ENCODE measurements at regions not wholly inside any gene's neighbourhood (a gene's known extent, or its start where the extent isn't known, plus 50 kb on each side); places are given as distances from the start of the nearest gene placed in this dataset.
"Not testable (repeated sequence)": the region's sequence is repeated elsewhere in the genome, so short reads cannot be mapped to it uniquely, and the experiment has no call there.

- DNase-seq (ENCODE audit: low spot score): no peak
Observed at GRCh38 chr1:81525085-81525484, 275.6 kb upstream of the ADGRL2 start.

- DNase-seq (ENCODE audit: low spot score): no peak
Observed at GRCh38 chr1:81519987-81520386, 280.7 kb upstream of the ADGRL2 start.

GRCh38 chr1:81517987-81518386 is 282.7 kb upstream of the ADGRL2 start:
- DNase-seq (ENCODE audit: low spot score): no peak

GRCh38 chr1:81513796-81514354 is 286.9 kb upstream of the ADGRL2 start:
- no peak for DNase-seq (ENCODE audit: low spot score)

GRCh38 chr1:81512252-81513003 is 288.3 kb upstream of the ADGRL2 start:
- no peak for DNase-seq (ENCODE audit: low spot score)

GRCh38 chr1:81511281-81511680 is 289.5 kb upstream of the ADGRL2 start:
- DNase-seq (ENCODE audit: low spot score): no peak

GRCh38 chr1:81510701-81511100 is 290.0 kb upstream of the ADGRL2 start:
- no peak for DNase-seq (ENCODE audit: low spot score)

GRCh38 chr1:81509594-81509993 is 291.1 kb upstream of the ADGRL2 start:
- DNase-seq (ENCODE audit: low spot score): no peak

GRCh38 chr1:81506699-81507098 is 294.0 kb upstream of the ADGRL2 start:
- no peak for DNase-seq (ENCODE audit: low spot score)

- DNase-seq (ENCODE audit: low spot score): no peak
Observed at GRCh38 chr1:81505831-81506230, 294.9 kb upstream of the ADGRL2 start.

- not testable (repeated sequence) for DNase-seq (ENCODE audit: low spot score)
Observed at GRCh38 chr1:81504820-81505219, 295.9 kb upstream of the ADGRL2 start.

GRCh38 chr1:81502705-81503104 is 298.0 kb upstream of the ADGRL2 start:
- not testable (repeated sequence) for DNase-seq (ENCODE audit: low spot score)

GRCh38 chr1:81501485-81501884 is 299.2 kb upstream of the ADGRL2 start:
- DNase-seq (ENCODE audit: low spot score): not testable (repeated sequence)

- no peak for DNase-seq (ENCODE audit: low spot score)
Observed at GRCh38 chr1:81499487-81499886, 301.2 kb upstream of the ADGRL2 start.

- DNase-seq (ENCODE audit: low spot score): no peak
Observed at GRCh38 chr1:81498471-81499462, 302.0 kb upstream of the ADGRL2 start.

- DNase-seq (ENCODE audit: low spot score): no peak
Observed at GRCh38 chr1:81496349-81496748, 304.4 kb upstream of the ADGRL2 start.

GRCh38 chr1:81493102-81493869 is 307.4 kb upstream of the ADGRL2 start:
- DNase-seq (ENCODE audit: low spot score): no peak

- DNase-seq (ENCODE audit: low spot score): no peak
Observed at GRCh38 chr1:81492628-81493027, 308.1 kb upstream of the ADGRL2 start.

- no peak for DNase-seq (ENCODE audit: low spot score)
Observed at GRCh38 chr1:81490614-81491013, 310.1 kb upstream of the ADGRL2 start.

- DNase-seq (ENCODE audit: low spot score): no peak
Observed at GRCh38 chr1:81489372-81489934, 311.3 kb upstream of the ADGRL2 start.

GRCh38 chr1:81484284-81484683 is 316.4 kb upstream of the ADGRL2 start:
- DNase-seq (ENCODE audit: low spot score): no peak

- DNase-seq (ENCODE audit: low spot score): no peak
Observed at GRCh38 chr1:81478219-81478618, 322.5 kb upstream of the ADGRL2 start.

Data from activated CD4-positive, alpha-beta T cell treated with anti-CD3 and anti-CD28 coated beads, Interleukin-2, Interleukin-4, amounts not matched to agents 100 ng/mL and 50 ng/mL, durations not matched to agents 16 hours and 8 hours (primary cell).